Esophagus mucosa (tissue), 1 donor: ENCODE measurements at regions not wholly inside any gene's neighbourhood (a gene's known extent, or its start where the extent isn't known, plus 50 kb on each side); places are given as distances from the start of the nearest gene placed in this dataset.
"Not testable (repeated sequence)": the region's sequence is repeated elsewhere in the genome, so short reads cannot be mapped to it uniquely, and the experiment has no call there.

Source experiments
- ATAC-seq: fragments of 200-7000 bp; cut with Tn5 transposase; one replicate; pipeline ENCODE4 v1.9.1; 2020
- donor health status: DM: yes; HTN: yes; CAD: no.

GRCh38 chr9:74035786-74036185, 461.3 kb upstream of the RORB start:
- no peak for ATAC-seq

- no peak for ATAC-seq
Observed at GRCh38 chr9:74036549-74037231, 460.4 kb upstream of the RORB start.

DNA sequence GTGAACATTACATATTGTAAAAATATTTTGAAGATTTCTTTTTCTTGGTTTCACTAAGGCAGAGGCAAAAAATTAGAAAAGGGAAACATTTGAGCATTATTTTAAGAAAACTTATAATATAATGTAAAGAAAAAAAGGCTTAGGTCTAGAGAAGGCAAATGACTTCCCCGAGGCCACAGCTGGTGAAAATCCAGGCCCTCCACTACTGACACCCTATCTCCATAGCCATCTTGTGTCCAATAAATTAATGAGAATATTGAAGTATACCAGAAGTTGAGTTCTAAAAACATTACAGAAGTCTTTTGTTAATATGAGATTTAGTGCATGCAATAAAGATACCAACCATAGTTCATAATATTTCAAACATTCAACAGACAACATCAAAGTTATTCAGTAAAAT, 459.9 kb upstream of the RORB start:
- no peak for ATAC-seq

DNA sequence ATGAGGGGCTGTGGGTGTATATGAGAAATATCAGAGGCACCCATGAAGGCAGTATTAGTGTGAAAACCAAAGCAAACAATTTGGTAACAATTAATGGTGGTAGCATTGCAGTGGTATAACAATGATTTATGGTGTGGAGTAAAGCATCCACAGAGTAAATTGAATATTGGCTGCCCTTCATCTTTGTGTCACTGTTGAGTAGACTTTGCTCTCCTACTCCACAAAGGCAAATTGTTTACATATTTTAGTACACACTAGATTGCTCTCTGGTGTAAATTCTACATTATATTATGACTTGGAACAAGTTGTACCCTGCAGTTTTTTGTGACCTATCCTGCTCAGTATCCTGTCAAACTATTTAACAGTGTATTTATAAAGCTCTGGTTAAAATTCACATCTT, 455.5 kb upstream of the RORB start:
- no peak for ATAC-seq

- no peak for ATAC-seq
Observed at GRCh38 chr9:74044844-74045243, 452.3 kb upstream of the RORB start.

- no peak for ATAC-seq
Observed at GRCh38 chr9:74056023-74056422, 441.1 kb upstream of the RORB start.

DNA sequence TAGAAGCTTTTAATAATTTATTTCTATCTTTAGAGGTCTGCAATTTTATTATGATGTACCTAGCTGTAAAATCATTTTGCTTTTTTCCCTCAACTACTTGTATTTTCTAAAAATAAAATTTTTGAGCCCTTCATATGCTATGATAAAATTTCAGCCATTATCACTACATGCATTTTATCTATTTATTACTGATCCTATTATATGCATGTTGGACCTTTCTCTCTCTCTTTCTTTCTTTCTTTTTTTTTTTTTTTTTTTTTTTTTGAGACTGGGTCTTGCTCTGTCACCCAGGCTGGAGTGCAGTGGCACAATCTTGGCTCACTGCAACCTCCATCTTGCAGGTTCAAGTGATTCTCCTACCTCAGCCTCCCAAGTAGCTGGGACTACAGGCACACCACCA, 440.1 kb upstream of the RORB start:
- not testable (repeated sequence) for ATAC-seq

- no peak for ATAC-seq
Observed at GRCh38 chr9:74064702-74065101, 432.4 kb upstream of the RORB start.

DNA sequence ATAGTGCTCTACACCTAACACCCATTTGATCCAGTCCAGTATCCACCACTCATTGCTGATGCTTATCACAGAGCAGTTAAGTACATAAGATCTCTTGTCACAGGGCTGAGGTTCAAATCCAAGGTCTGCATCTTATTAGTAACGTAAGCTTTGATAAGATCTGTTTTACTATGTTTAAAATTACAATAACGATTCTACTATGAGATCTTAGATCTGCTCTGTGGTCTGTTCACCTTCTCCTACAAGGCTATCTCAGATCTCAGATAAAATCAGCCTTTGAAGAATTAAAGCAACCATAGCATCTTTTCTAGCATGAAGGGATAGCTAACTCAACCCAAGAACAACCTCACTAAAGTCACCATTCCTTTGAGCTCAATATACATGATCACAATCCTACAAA, 431.0 kb upstream of the RORB start:
- ATAC-seq: no peak

DNA sequence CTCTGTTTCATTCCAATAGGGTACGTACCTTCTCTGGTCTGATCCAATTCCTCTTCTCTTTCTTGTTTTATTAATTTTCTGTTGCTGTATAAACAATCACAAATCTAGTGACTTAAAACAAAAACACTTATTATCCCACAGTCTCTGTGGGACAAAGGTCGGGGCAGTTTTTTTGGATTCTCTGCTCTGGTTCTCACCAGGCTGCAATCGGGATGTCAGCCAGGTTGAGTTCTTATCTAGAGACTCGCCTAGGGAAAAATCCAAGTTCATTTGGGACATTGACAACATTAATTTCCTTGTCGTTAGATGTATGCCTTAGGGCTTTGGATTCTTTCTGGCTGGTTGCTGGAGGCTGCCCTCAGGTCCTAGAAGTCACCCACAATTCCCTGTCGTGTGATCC, 430.5 kb upstream of the RORB start:
- no peak for ATAC-seq

- no peak for ATAC-seq
Observed at GRCh38 chr9:74071502-74071901, 425.6 kb upstream of the RORB start.

DNA sequence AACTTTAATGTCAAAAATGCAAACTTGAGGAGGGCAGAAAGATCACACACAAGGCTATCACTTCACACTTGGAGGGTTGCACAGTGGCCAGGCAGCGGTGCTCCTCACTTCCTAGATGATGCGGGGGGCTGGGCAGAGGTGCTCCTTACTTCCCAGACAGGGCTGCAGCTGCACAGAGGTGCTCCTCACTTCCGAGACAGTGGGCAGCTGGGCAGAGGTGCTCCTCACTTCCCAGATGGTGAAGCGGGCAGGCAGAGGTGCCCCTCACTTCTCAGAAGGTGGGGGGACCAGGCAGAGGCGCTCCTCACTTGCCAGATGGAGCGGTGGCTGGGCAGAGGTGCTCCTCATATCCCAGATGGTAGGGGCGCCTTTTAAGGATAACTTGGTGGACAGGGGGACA, 423.2 kb upstream of the RORB start:
- no peak for ATAC-seq

- ATAC-seq: no peak
Observed at GRCh38 chr9:74078647-74079046, 418.5 kb upstream of the RORB start.

GRCh38 chr9:74080652-74081051, 416.5 kb upstream of the RORB start:
- ATAC-seq: not testable (repeated sequence)

DNA sequence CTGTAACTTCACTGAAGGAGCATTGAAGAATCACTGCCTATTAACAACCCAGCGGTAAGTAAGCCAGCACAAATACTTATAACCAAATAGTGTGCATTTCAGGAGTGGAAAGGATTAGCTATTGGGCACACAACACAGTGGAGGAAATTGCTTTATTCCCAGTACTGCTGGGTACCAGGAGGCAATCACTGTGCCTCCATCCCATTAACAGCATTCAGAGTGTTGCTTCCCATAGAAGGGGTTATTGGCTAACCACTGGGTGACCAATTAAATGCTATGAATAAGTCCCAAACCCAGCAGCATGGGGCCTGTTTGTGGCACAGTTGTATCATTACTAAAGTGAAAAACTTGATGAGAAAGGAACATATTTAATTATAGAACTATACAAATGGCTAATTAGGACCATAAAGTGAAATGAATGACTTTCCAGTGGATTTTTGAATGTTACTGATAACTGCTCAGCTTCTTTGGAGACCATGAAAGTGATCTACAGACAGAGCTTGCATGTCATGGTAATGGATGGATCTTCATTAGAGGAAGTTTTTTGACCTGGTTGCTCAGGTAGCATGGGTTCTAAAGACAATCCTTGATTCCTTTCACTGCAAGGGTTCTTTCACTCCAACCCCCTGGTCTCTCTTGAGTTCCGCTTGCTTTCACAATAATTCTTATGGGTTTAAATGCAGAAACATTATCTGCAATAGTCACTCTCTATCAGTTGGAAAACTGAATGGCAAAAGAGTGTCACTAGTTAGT, 413.3 kb upstream of the RORB start:
- ATAC-seq: no peak

GRCh38 chr9:74085384-74086037, 411.6 kb upstream of the RORB start:
- ATAC-seq: not testable (repeated sequence)

DNA sequence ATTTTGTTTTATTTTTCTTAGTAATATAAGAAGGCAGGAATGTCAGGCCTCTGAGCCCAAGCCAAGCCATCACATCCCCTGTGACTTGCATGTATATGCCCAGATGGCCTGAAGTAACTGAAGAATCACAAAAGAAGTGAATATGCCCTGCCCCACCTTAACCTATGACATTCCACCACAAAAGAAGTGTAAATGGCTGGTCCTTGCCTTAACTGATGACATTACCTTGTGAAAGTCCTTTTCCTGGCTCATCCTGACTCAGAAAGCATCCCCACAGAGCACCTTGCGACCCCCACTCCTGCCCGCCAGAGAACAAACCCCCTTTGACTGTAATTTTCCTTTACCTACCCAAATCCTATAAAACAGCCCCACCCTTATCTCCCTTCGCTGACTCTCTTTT, 406.2 kb upstream of the RORB start:
- not testable (repeated sequence) for ATAC-seq

- no peak for ATAC-seq
Observed at GRCh38 chr9:74092491-74092834, 404.7 kb upstream of the RORB start.

DNA sequence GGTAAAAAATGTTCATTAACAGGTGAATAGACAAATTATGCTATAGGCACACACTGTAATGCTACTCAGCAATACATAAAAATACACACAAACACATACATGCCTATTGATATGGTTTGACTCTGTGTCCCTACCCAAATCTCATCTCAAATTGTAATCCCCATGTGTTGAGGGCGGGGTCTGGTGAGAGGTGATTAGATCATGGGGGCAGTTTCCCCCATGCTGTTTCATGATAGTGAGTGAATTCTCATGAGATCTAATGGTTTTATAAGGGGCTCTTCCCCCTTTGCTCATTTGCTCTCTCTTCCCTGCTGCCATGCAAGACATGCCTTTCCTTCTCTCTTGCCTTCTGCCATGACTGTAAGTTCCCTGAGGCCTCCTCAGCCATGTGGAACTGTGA, 403.1 kb upstream of the RORB start:
- ATAC-seq: not testable (repeated sequence)

DNA sequence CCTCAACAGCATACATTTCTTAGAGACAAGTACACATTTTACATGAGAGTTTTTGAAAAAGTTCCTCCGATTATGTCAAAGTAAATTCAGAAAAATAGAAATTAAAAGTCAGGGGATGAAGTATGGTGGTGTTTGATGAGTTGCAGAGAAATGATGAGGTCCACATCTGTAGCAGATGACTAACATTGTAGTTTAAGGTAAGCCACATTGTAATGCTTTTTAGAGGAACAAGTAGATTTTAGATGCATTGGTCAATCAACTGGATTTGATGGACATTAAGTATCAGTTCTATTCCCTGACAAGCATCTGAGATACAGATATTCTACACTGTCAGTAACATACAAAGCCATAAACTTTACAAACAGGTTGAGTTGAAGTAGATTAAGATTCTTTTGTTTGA, 402.4 kb upstream of the RORB start:
- no peak for ATAC-seq

- no peak for ATAC-seq
Observed at GRCh38 chr9:74095925-74096324, 401.2 kb upstream of the RORB start.

DNA sequence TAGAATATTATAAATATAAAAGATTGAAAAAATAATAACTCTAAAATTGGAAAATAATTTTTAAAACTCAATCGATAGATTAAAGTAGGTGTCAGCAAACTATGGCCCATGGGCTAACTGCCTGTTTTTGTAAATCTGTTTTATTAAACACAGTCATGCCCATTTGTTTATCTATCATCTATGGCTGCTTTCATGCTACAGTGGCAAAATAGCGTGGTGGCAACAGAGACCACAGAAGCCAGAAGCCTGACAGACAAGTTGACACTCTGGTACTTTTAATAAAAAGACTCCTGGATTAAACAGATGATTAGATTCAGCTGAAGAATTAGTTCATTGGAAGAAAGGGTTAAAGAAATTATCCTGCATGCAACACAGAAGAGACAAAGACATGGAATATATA, 400.7 kb upstream of the RORB start:
- no peak for ATAC-seq

DNA sequence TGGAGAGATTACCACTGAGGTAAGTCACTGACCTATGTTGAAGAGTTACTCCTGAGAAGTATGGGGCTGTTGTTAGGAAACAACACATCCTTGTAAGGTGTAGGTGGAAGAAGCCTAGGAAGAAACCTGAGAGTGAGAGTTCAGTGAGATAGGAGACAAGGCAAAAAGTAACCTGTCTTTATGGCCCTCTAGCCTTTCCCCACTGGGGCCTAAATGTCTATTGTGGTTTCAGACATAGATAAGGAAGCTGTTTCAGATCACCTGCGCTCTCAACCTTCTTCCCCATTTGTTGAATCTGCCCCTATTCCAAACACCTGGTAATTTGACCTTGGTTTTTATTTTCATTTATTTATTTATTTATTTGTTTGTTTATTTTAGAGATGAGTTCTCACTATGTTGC, 397.1 kb upstream of the RORB start:
- no peak for ATAC-seq

DNA sequence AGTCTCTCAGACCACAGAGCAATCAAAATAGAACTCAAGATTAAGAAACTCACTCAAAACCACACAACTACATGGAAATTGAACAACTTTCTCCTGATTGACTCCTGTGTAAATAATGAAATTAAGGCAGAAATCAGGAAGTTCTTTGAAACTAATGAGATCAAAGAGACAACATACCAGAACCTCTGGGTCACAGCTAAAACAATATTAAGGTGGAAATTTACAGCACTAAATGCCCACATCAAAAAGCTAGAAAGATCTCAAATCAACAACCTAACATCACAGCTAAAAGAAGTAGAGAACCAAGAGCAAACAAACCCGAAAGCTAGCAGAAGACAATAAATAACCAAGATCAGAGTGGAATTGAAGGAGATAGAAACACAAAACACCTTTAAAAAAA, 395.0 kb upstream of the RORB start:
- not testable (repeated sequence) for ATAC-seq
